HG03139 (cell line): ENCODE measurements at regions not wholly inside any gene's neighbourhood (a gene's known extent, or its start where the extent isn't known, plus 50 kb on each side); places are given as distances from the start of the nearest gene placed in this dataset.

Experiments
- ATAC-seq: cut with Tn5 transposase; IDR thresholded peaks from one replicate; pipeline ENCODE4 v1.9.1; 2021; ENCODE audit not compliant: unreplicated experiment

DNA sequence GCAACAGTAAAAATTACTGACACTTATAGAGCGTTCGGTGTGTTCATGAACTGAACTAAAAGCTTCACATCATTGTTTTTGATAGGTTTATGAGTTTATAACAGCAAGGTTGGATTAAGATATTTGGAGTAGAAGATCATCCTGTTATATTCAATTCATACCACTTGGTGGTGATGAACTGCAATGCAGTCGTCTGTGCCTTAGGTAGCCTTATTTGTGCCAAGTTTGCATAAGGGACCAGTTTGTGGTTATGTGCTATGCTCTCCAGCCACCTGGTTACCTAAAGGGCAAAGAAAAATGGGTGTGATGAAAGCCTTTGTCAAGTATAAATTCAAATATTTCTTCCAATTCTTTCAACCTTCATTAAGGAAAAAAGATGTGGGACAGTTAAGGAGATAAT lies 150.9 kb upstream of the KCNH7 start:
- ATAC-seq = no peak

DNA sequence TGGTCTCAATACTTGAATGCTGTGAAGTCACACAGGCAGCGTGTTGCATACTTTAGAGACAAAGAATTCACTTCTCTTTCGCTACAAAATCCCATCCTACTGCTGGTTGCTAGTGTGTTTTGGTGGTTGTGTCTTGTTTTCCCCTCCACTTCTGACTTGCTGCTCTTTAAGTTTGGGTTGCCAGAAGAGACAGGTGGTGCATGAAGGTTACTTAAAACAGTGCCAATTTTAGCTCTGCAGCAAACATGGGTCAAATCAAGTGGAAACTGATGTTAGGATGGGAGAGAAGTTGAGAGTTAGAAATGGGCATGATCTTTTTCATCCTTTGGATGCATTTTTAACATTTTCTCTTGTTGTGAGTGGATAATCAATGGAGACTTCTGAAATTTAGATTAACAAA lies 136.2 kb upstream of the KCNH7 start:
- ATAC-seq = no peak

DNA sequence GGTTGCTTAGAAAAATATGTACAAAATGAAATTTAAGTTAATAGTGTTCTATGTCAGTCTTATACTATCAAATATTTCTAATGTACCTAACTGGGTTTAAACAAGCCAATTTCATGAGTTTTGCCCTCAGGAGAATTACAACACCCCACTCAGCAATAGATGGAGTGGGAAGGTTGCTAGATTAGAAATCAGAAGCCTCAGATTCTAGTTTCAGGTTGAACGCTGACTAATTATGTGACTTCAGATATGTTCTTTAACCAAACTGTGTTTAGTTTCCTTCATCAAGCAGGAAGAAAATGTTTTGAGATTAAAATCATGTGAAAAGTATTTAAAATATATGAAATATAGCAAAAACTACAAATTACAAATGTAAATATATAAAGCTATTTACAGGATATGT lies 133.8 kb upstream of the KCNH7 start:
- no peak for ATAC-seq

DNA sequence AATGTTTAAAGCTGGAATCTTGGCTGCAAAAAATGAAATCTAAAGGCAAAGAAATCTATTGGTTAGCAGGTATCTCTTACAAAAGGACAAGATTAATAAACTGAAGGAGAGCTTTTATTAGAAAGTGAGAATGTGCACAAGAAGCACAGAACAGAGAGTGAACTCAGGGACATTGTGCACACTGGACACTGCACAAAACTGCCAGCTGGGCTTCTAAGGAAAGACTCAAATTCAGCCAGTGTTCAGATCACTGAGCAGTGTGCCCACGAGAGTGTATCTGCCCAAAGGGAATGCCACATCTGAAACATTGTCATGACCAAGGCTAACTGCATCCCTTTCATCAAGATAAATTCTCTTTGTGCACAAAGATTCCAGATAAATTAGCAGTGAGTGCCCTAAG lies 129.7 kb upstream of the KCNH7 start:
- no peak for ATAC-seq

DNA sequence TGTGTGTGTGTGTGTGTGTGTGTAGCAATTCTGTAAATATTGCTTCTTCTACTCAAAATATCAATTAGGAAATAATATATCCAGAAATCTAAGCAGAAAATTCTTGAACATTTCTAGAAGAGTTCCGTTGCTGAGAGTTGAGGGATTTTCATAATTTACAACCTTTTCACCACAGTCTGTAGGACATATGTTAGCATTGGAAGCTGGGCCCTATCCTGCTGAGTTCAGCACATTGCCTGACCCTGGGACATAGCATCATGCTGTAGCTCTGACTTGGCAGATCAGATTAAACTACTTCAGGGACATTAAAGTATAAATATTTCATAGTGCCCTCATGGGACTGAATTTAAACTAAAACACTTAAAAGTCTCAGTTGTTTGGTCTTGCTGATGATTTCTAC lies 129.2 kb upstream of the KCNH7 start:
- ATAC-seq = no peak

DNA sequence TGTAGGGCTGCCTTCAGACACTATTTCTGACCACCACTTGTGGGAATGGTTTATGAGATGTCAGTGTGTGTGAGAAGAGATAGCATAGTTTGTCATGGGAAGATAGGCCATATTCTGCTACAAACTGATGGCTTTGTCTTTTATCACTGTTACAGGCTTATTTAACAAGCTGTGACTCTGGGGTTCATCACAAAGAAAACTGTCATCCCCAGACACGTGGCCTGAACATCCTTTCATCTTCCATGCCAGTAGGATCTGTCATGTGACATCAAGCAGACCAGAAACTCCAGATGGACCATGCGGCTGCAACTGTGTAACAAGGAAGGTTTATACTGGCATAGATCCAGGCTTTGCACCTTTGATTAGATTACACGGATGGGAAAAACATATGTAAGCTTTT lies 128.6 kb upstream of the KCNH7 start:
- ATAC-seq = no peak

DNA sequence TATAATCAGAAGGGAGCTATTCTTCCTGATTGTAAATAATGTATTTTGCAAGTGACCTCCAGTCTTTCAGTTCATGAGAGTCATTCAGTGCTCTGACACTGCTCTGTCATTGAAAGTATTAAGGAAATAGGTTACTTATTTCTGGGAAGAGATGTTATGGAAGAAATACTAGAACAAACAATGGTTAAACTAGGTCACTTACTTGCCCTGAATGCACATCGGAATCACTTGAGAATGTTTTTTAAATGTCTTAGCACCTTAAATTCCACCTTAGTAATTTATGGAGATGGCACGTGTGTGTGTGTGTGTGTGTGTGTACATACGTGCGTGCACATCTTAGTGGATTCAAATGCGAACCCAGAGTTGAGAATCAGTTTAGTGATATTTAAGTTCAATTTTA lies 126.6 kb upstream of the KCNH7 start:
- no peak for ATAC-seq

DNA sequence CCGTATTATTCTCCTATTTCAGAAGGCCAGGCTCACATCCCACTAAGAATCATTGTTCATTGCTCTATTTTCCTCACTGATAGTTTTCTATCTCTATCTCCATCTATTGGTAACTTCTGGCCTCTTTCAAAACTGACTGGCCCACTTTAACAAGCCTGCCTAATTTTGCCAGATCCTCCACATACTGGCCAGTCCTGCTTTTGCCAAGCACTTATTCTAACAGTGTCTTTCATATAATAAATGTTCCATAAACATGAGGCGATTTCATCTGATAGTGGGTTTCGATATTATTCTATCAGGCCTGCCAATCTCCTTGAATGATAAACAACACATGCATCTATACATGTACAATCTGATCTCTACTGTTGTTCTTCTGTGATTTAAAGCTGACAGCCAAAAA lies 125.9 kb upstream of the KCNH7 start:
- no peak for ATAC-seq

DNA sequence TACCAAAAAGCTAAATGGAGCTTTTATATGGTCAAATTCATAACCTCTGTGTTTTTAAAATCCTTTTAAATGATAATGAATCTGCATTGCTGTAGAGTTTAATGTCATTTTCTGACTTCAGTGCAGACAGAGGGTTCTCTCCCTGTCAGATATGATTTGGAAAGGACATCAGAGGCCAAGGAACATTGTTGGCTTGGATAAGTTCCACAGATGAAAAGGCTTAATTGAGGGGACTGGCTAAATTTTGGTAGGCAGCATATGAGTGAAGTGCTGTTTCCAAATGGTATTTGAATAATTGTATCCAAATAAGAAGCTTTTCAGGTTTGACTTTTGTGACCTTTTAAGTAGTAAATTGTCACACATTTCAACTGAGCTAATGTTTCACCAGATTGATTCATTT lies 124.6 kb upstream of the KCNH7 start:
- no peak for ATAC-seq

DNA sequence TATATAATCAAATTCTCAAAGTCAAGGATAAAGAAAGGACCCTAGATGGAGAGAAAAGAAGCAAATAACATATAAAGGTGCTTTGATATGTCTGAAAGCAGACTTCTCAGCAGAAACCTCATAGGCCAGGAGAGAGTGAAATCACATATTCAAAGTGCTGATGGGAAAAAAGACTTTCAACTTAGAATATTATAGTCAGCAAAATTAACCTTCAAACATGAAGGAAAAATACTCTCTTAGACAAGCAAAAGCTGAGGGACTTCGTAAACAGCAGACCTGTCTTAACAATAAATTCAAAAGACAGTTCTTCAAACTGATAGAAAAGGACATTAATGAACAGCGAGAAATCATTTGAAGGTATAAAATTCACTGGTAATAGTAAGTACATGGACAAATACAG lies 107.2 kb upstream of the KCNH7 start:
- no peak for ATAC-seq

DNA sequence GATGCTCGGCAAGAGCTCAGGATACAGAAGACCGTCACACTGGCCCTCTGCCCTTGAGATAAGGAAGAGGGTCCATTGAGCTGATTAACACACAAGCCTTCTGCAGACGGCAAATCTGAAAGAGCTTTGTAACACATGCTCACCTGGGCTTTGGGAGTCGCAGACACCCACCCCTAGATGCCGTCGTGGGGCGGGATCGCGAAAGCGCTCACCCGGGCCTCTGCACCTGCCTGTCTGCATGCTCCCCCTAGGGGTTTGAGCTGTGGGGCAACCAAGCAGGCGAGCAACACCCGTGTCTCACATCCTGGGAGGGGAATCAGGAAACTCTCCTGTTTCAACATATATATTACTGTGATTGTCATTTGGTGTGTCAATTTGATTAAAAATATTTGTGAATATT lies 99.8 kb upstream of the KCNH7 start:
- ATAC-seq = no peak

DNA sequence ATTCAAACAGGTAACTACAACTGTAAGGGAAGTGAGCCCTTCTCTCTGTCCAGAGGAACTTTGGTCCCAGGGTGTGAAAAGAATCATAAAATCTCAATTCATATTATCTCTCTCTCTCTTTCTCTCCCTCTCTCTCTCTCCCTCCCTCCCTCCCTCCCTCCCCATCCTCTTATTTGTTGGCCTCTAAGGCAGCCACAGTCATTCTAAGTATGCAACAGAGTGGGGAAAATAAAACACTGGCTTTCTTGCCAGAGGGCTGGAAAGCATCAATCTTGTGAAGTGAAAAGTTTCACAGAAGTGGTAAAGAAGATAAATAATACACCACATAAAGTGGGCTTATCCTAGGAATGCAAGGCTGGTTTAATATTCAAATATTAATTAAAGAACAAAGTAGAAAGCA lies 95.6 kb upstream of the KCNH7 start:
- ATAC-seq = no peak

DNA sequence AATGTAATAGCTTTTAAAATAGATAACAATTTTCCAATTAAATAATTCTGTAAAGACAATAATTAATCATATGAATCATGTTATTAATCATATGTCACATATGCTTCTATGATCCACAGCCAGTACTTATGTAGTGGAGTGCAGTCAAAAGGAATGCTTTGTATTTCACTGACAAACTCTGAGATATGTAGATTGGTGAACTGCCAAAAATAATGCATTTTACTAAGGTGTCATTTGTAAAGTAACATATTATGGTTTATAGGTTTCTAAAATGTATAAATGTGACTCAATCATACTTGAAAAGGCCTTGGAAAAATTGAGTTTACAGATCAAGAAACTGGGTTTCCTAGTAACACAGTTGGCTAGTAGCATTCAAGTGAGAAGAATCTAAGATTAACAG lies 93.8 kb upstream of the KCNH7 start:
- ATAC-seq = no peak

DNA sequence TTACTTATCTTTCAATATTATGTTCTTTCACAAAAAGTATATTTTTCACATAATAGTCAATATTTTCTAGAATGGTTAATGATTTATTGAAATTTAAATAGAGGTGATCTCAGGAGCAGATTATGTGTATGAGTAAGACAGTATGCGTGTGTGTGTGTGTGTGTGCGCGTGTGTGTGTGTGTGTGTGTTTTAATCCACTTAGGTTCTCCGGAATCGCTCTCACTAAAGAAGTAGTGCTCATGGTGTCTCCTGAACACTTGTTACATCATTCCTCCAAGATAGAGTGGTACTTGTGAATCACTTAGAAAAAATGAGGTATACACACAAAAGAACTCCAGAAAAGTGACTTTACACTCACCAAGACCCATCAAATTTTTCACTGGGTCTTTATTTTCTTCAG lies 91.0 kb upstream of the KCNH7 start:
- ATAC-seq = no peak

DNA sequence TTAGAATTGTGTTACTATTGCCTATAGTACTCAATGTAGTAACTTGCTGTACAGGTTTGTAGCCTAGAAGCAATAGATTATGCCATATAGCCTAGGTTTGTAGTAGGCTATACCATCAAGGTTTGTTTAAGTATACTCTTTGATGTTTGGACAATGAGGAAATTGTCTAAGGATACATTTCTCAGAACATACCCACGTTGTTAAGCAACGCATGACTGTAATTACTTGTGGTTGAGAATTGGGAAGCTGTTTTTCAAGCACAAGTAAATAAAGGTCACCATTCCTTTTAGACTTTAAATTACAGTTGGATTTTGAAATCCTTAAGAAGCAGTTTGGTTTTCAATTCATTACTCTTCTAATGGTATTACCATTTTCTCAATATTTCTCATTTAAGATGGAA lies 89.8 kb upstream of the KCNH7 start:
- ATAC-seq = no peak

DNA sequence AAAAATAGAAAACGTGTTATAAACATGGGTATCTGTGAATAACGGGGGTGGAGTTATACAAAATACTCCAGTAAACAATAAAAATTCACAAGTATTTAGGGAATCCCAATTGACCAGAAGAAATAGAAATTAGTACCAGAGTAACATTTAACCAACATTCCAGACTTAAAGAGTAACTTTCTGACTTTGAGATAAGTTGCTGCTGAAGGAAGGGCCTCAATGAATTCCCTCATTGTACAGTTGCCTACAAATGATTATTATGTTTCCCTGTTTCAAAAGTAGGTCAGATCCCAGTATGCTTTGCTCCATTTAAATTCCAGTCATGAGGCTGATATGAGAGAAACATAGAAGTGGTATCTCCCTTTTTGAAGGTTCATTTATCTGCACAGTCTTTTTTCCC lies 88.3 kb upstream of the KCNH7 start:
- no peak for ATAC-seq

DNA sequence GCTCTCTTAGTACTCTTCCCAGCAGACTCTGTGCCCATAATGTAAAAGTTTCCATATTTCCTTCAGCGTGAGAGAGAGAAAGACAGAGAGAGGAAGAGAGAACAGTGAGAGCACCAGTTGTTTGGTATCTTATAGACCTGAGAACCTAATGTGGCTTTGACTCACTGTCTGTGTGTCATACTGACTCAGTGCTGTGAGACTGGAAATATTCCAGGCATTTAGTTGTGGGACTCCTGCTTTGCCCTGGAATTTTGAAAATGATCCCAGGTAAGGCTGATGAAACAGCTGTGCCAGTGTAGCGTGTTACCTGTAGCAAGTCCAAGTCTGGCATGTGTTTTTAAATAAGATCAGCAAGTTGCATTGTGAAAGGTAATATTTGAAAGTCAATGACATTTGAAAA lies 87.9 kb upstream of the KCNH7 start:
- no peak for ATAC-seq

DNA sequence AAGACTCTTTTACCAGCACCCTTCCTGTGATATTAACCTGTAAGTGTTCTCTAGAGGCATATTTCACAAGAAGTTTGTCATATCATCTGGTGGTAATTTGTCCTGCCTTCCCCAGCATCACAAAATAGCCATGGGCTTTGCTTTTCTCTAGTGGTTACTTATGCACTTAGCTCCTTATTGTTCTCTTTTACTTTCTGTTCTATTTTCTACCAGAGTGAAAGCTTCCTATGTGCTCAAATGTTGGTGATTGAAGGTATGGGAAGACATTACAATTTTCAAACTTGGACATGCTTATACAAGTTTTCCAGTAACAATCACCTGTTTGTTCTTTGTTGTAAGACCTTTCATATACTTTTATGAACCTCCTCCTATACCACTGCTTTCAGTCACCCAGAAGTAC lies 87.0 kb upstream of the KCNH7 start:
- ATAC-seq = no peak

DNA sequence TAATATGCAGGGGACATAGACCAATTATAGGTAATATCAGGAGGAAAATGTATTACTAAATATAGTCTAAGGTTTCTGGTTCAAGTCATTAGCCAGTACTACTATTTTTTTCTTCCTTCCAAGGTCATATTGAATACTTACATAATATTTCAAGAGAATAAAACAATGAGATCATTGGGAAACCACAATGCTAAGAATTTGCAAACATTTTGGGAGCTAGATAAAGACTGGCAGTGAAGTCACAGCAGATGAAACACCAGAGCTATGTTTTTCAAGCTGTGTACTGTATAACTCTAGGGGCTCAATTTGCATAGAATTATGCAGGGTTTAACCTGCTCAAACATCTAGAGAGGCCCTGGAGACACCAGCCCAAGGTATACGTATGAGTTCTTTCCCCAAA lies 80.5 kb upstream of the KCNH7 start:
- ATAC-seq = no peak

DNA sequence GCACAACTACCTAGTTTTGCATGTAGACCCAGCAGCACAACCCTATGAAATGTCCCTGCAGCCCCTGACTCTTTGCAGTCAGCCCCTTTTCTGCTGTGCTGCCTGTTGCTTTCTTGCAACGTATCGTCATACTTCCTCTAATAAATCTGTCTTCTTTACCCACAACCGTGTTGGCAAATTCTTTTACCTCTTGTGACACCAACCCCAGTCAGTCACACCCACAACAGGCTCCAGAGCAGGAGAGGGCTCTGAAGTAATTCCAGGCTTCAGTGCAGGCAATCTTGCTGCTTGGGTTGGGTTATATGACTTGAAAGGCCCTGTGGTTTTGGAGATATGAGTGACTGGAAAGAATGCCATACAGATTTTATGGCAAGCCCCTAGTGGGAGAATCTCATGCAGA lies 79.1 kb upstream of the KCNH7 start:
- ATAC-seq = no peak

DNA sequence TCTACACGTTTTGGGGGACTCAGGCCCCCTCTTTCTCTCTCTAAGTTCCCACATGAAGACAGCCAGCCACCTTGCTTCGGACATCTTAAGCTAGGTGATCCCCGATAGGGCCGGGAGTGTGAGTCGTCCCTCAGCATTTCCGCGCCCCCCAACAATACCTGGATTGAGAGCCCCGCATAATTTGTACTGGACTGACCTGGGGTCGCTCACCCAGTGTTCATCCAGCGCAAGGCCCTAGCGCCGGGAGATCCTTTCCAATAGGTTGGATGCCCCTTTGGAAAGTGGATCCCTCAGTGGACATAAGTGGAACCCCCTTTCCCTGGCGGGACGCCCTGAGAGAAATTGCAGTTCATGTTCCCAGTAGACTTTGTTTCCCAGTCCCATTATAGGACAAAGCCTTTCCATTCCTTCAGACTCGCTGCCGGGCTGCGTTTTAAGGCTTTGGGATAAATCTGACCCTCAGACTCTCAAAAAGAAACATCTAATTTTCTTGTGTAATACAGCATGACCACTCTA lies 77.8 kb upstream of the KCNH7 start:
- no peak for ATAC-seq

DNA sequence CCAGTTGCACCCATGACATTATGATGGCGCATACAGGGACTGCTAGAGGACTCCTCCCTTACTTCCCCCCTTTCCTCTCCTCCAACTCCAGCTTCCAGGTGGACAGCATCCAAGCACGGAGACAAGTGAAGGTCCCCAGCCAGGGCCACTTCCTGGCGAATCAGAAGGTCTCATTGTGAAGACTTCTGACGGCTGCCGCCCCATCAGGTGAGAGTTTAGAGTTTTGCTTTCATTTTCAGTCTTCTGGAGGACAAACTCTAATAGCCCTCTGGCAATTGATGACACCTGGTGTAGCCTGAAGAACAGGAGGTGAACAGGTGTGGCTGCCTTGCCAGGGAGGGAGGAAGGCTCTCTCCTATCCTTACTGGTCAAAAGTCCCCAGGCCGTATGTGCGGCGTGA lies 77.3 kb upstream of the KCNH7 start:
- ATAC-seq = no peak

DNA sequence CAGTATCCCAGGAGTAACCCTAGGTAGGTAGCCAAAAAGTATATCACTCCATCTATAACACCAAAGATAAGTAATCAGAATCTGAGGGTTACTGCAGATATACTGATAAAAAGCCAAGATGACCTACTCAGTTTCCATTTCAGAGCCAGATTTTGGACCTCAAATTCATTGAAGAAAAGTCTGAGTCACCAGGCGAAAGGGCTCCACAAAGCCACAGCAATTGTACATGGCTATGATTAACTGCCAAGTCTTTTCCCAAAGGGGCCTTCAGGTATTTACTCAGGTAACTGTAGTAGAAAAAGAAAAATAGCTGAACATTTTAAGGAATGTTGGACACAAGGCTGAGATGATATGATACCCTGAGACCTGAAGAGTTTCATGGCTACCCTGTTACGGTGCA lies 75.6 kb upstream of the KCNH7 start:
- ATAC-seq = no peak

DNA sequence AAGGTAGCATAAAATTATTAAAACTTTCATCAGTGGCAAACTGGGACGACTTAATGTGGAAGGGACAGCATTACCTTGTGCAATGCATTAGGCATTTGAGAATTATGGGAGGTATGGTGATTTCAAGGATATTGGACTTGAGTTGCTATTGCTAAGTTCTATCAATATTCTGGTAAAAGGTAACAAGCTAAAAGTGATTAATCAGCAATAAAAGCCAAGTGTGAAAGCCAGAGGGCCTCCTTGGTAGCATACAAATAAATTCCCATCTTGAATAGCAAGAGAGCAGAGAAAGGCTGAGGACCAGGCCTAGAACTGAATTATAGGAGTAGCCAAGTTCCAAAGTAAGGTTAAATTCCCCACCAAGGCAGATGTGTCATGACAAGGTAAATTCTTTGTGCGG lies 74.2 kb upstream of the KCNH7 start:
- no peak for ATAC-seq
